A673 (cell line): ENCODE measurements at regions not wholly inside any gene's neighbourhood (a gene's known extent, or its start where the extent isn't known, plus 50 kb on each side); places are given as distances from the start of the nearest gene placed in this dataset.

Source experiments
- BruUV-seq: library from RNA; stranded (reverse); fragments of 400-500 nt; replicated peaks from 2 replicates; lab custom pipeline; 2021; lab: Mats Ljungman, UMichigan
- CTCF ChIA-PET: fragments of 300-600 bp; sonication (Branson Sonifier 250); formaldehyde crosslinking; loops from one replicate; lab custom pipeline; 2022; ENCODE audit warnings: antibody characterized with exemption; lab: Charles Lee
- POLR2A ChIA-PET: fragments of 300-600 bp; sonication (Branson Sonifier 250); formaldehyde crosslinking; loops from one replicate; lab custom pipeline; 2022; ENCODE audit warnings: antibody characterized with exemption; ENCODE audit not compliant: low non-redundant PET; lab: Charles Lee
- DNase-seq: peaks from one replicate; pipeline ENCODE4 v3.0.0-alpha.2; 2015; ENCODE audit warnings: low spot score
- H3K27ac ChIP-seq: fragments of 200-600 bp; sonication (generic); 2 replicates; pipeline ENCODE4 v1.5.1; 2016; ENCODE audit warnings: mixed run types, low read depth, mild to moderate bottlenecking, mixed read lengths, antibody characterized with exemption, low read length; ENCODE audit not compliant: poor library complexity, severe bottlenecking
- H3K27me3 ChIP-seq: fragments of 200-600 bp; sonication (generic); replicated peaks from 2 replicates; pipeline ENCODE4 v1.6.1; 2017; ENCODE audit warnings: mixed run types, low read depth, mild to moderate bottlenecking, mixed read lengths, antibody characterized with exemption, low read length; ENCODE audit not compliant: insufficient read depth, poor library complexity
- H3K36me3 ChIP-seq: fragments of 200-600 bp; sonication (generic); 2 replicates; pipeline ENCODE4 v1.6.1; 2016; ENCODE audit warnings: mixed run types, mild to moderate bottlenecking, mixed read lengths, antibody characterized with exemption, low read length; ENCODE audit not compliant: insufficient read depth, poor library complexity, severe bottlenecking
- H3K4me1 ChIP-seq: fragments of 200-600 bp; sonication (generic); 2 replicates; pipeline ENCODE4 v1.6.1; 2017; ENCODE audit warnings: mixed run types, mild to moderate bottlenecking, mixed read lengths, antibody characterized with exemption, low read length; ENCODE audit not compliant: insufficient read depth, poor library complexity, severe bottlenecking
- H3K4me3 ChIP-seq: fragments of 200-600 bp; sonication (generic); 2 replicates; pipeline ENCODE4 v1.5.1; 2016; ENCODE audit warnings: low read depth, mixed run types, mild to moderate bottlenecking, mixed read lengths, low read length; ENCODE audit not compliant: poor library complexity, severe bottlenecking
- H3K9me3 ChIP-seq: fragments of 200-600 bp; sonication (generic); 2 replicates; pipeline ENCODE4 v1.6.1; 2016; ENCODE audit warnings: mixed run types, low read depth, mild to moderate bottlenecking, mixed read lengths, antibody characterized with exemption, low read length; ENCODE audit not compliant: poor library complexity, severe bottlenecking
- CTCF ChIP-seq: fragments of 300-800, 200-600 bp; sonication (generic); conservative IDR thresholded peaks from 2 replicates; pipeline ENCODE4 v1.5.1; 2017; ENCODE audit warnings: low read depth, mild to moderate bottlenecking, antibody characterized with exemption, low read length, moderate library complexity, mixed read lengths
- EZH2 ChIP-seq: fragments of 200-600 bp; sonication (generic); IDR thresholded peaks from 2 replicates; pipeline ENCODE4 v1.6.1; 2017; ENCODE audit warnings: borderline replicate concordance, low read depth, mild to moderate bottlenecking, mixed read lengths, antibody characterized with exemption, low read length; ENCODE audit not compliant: poor library complexity, severe bottlenecking
- intact Hi-C: fragments of 100-400 bp; cut with micrococcal nuclease; formaldehyde crosslinking; loops from one replicate; pipeline ENCODE4 v1.10.0; 2022; ENCODE audit not compliant: unreplicated experiment

GRCh38 chrX:10795721-10796120 is 175.3 kb upstream of the MID1 start:
- DNase-seq, result no peak
- H3K27ac ChIP-seq, result no peak overlapping the region
- H3K27me3 ChIP-seq, result no peaks in the 10 kb centered on the region
- ChIA-PET CTCF (no interaction called here), POLR2A (no interaction called here)
- TF ChIP-seq EZH2, result no peak
- TF ChIP-seq CTCF, result no peak
- no peaks in the 10 kb centered on the region for H3K4me1 ChIP-seq
- BruUV-seq, result no TSS peak
- H3K9me3 ChIP-seq, result no peaks in the 10 kb centered on the region
- no peak overlapping the region for H3K4me3 ChIP-seq
- no peaks in the 10 kb centered on the region for H3K36me3 ChIP-seq
- intact Hi-C loops, result no loop called here

GRCh38 chrX:10797466-10797865 is 177.1 kb upstream of the MID1 start:
- no peaks in the 10 kb centered on the region for H3K36me3 ChIP-seq
- ChIA-PET POLR2A (no interaction called here), CTCF (no interaction called here)
- intact Hi-C loops, result no loop called here
- H3K27me3 ChIP-seq, result no peaks in the 10 kb centered on the region
- DNase-seq, result no peak
- no peak overlapping the region for H3K27ac ChIP-seq
- no TSS peak for BruUV-seq
- H3K9me3 ChIP-seq, result no peaks in the 10 kb centered on the region
- no peak for TF ChIP-seq EZH2
- no peak for TF ChIP-seq CTCF
- no peak overlapping the region for H3K4me3 ChIP-seq
- H3K4me1 ChIP-seq, result no peaks in the 10 kb centered on the region

GRCh38 chrX:10798041-10798440 is 177.7 kb upstream of the MID1 start:
- no TSS peak for BruUV-seq
- Histone ChIP-seq H3K27ac (no peak overlapping the region), H3K27me3 (no peaks in the 10 kb centered on the region), H3K4me3 (no peak overlapping the region), H3K4me1 (no peaks in the 10 kb centered on the region), H3K36me3 (no peaks in the 10 kb centered on the region), H3K9me3 (no peaks in the 10 kb centered on the region)
- CTCF ChIA-PET, result no interaction called here
- intact Hi-C loops, result no loop called here
- POLR2A ChIA-PET, result no interaction called here
- no peak for DNase-seq
- TF ChIP-seq EZH2, result no peak
- TF ChIP-seq CTCF, result no peak
